Thyroid gland (tissue), 4 donors: ENCODE measurements at regions not wholly inside any gene's neighbourhood (a gene's known extent, or its start where the extent isn't known, plus 50 kb on each side); places are given as distances from the start of the nearest gene placed in this dataset.
"Not testable (repeated sequence)": the region's sequence is repeated elsewhere in the genome, so short reads cannot be mapped to it uniquely, and the experiment has no call there.

Source experiments
- DNase-seq, 2 donors: peaks; one replicate each; pipeline ENCODE4 v3.0.0-alpha.2; 2019
- H3K27ac ChIP-seq, 3 donors: fragments of 200-600 bp; sonication (generic); 1 replicate in 2 of 3; 2 replicates in 1 of 3; pipeline ENCODE4 v1.5.1; 2016 to 2019; ENCODE audit warnings: mild to moderate bottlenecking in 1 of 3, moderate library complexity in 1 of 3
- H3K27me3 ChIP-seq: fragments of 200-600 bp; sonication (generic); one replicate; pipeline ENCODE4 v1.5.1; 2019
- H3K36me3 ChIP-seq, 2 donors: fragments of 200-600 bp; sonication (generic); one replicate each; pipeline ENCODE4 v1.5.1; 2016 to 2019
- H3K4me1 ChIP-seq, 2 donors: fragments of 200-600 bp; sonication (generic); one replicate each; pipeline ENCODE4 v1.5.1; 2017 to 2019
- H3K4me3 ChIP-seq, 3 donors: fragments of 200-600 bp; sonication (generic); replicated peaks in 1 of 3; 1 replicate in 2 of 3; 2 replicates in 1 of 3; pipeline ENCODE4 v1.5.1; 2016; ENCODE audit warnings: mild to moderate bottlenecking in 1 of 3
- H3K9me3 ChIP-seq: fragments of 200-600 bp; sonication (generic); one replicate; pipeline ENCODE4 v1.5.1; 2017
- CTCF ChIP-seq, 6 experiments: fragments of 200-600 bp in 3 of 6; fragments of 450-650 bp in 3 of 6; sonication (generic) in 3 of 6; IDR thresholded peaks; one replicate each; pipeline ENCODE4 v1.5.1; 2016 to 2019; ENCODE audit warnings: antibody characterized with exemption in 6 of 6, mild to moderate bottlenecking in 2 of 6, inconsistent platforms in 1 of 6, moderate library complexity in 1 of 6
- POLR2A ChIP-seq, 2 donors: fragments of 450-650 bp; IDR thresholded peaks; one replicate each; pipeline ENCODE4 v1.6.1; 2017; ENCODE audit warnings: antibody characterized with exemption in 2 of 2, mild to moderate bottlenecking in 2 of 2, moderate library complexity in 1 of 2
- WGBS, 2 donors: methylation state at CpG; one replicate each; pipeline ENCODE4 v1.1.5; 2017; 5-methylcytosine and 5-hydroxymethylcytosine counted together
- intact Hi-C: fragments of 100-400 bp; cut with DNase I; formaldehyde crosslinking; loops from one replicate; pipeline ENCODE4 v1.15.1; 2023

DNA sequence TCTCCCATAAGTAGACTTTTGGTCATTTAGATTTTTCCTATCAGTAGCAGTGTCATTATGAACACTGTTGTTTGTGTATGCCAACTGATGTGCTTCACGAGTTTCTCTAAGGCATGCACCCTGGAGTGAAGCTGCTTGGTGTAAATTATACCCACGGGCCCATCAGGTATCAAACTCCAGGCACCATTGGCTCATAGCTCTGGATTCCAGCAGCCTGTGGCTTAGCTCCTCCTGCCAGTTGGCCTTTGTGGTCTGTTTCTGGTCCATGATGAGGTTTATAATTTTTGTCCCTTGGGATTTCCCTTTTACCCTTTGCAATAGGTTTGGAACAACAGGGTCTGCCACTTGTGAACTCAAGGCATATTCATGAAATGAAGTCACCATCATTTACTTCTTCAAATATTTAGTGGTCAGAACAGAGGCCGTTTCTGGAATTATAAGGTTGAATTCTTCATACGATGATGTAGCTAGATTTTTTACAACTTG is 350.5 kb downstream of the PRL start:
- TF ChIP-seq CTCF (IDR thresholded peaks at IDR 0.05): no peak
- no peak for TF ChIP-seq POLR2A (IDR thresholded peaks at IDR 0.05)
- Histone ChIP-seq H3K27me3 (no peaks in the 10 kb centered on the region), H3K4me1 (peaks cover 54 to 68% of the 10 kb centered on the region in 2 donors), H3K4me3 (no peak overlapping the region), H3K36me3 (no peaks in the 10 kb centered on the region), H3K27ac (peak overlapping the region in 2 of 3 donors; percentile 78 to 84), H3K9me3 (no peaks in the 10 kb centered on the region)
- no peak for DNase-seq
- 62 to 67% methylated on average over 4 of the region's 4 CpGs for WGBS, 2 donors
- intact Hi-C loops: no loop called here

DNA sequence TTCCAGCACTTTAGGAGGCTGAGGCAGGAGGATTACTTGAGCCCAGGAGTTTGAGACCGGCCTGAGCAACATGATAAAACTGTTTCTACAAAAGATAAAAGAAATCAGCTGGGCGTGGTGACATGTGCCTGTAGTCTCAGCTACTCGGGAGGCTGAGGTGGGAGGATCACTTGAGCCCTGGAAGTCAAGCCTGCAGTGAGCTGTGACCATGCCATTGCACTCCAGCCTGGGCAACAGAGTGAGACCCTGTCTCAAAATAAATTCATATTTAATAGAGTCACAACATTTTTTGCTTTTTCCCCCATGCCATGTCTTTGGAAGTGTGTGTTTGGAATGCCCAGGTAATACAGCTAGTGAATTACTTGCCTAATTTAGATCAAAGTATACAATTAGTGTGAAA is 349.6 kb downstream of the PRL start:
- 82 to 91% methylated on average over 3 of the region's 3 CpGs for WGBS, 2 donors
- peak overlapping the region; percentile 13 to 84 (median 78) for H3K27ac ChIP-seq

GRCh38 chr6:21947731-21948386 is 349.0 kb downstream of the PRL start:
- H3K27ac ChIP-seq: peak overlapping the region; percentile 78 to 84 (median 84)
- peaks cover 57 to 68% of the 10 kb centered on the region in 2 donors for H3K4me1 ChIP-seq
- intact Hi-C loops: no loop called here

More for the DNA sequence above, 349.6 kb downstream of the PRL start:
- intact Hi-C loops, H3K27me3 ChIP-seq, H3K36me3 ChIP-seq, DNase-seq, H3K4me3 ChIP-seq, H3K9me3 ChIP-seq: not testable (repeated sequence)
- H3K4me1 ChIP-seq: peaks cover 60 to 74% of the 10 kb centered on the region in 2 donors

GRCh38 chr6:21949211-21949801 is 347.5 kb downstream of the PRL start:
- H3K27ac ChIP-seq: peak overlapping the region; percentile 78 to 84 (median 84)
- H3K27me3 ChIP-seq: no peaks in the 10 kb centered on the region
- H3K4me1 ChIP-seq: peaks cover 50 to 76% of the 10 kb centered on the region in 2 donors
- intact Hi-C loops: no loop called here
- TF ChIP-seq CTCF (IDR thresholded peaks at IDR 0.05) (no peak), POLR2A (IDR thresholded peaks at IDR 0.05) (no peak)
- no peak overlapping the region for H3K4me3 ChIP-seq
- no peaks in the 10 kb centered on the region for H3K36me3 ChIP-seq
- no peaks in the 10 kb centered on the region for H3K9me3 ChIP-seq
- DNase-seq: peak; percentile 70 to 76
- WGBS, 2 donors: 28 to 36% methylated on average over 3 of the region's 3 CpGs

More at GRCh38 chr6:21947731-21948386, 349.0 kb downstream of the PRL start:
- 33 to 37% methylated on average over 6 of the region's 6 CpGs for WGBS, 2 donors
- TF ChIP-seq CTCF (IDR thresholded peaks at IDR 0.05) (no peak), POLR2A (IDR thresholded peaks at IDR 0.05) (no peak)
- Histone ChIP-seq H3K36me3 (no peaks in the 10 kb centered on the region), H3K9me3 (no peaks in the 10 kb centered on the region), H3K27me3 (no peaks in the 10 kb centered on the region), H3K4me3 (no peak overlapping the region)
- peak; percentile 25 to 36 for DNase-seq

- H3K27me3 ChIP-seq: no peaks in the 10 kb centered on the region
- H3K4me1 ChIP-seq: peaks cover 38 to 57% of the 10 kb centered on the region in 2 donors
- H3K4me3 ChIP-seq: no peak overlapping the region
- intact Hi-C loops: no loop called here
- WGBS, 2 donors: 96% methylated on average over 7 of the region's 7 CpGs
- no peak for DNase-seq
- H3K36me3 ChIP-seq: no peaks in the 10 kb centered on the region
- H3K9me3 ChIP-seq: no peaks in the 10 kb centered on the region
- no peak overlapping the region for H3K27ac ChIP-seq
- TF ChIP-seq CTCF (IDR thresholded peaks at IDR 0.05): no peak
- no peak for TF ChIP-seq POLR2A (IDR thresholded peaks at IDR 0.05)
Observed at GRCh38 chr6:21952367-21952766, 344.5 kb downstream of the PRL start.
